ENCODE measurements at regions not wholly inside any gene's neighbourhood (a gene's known extent, or its start where the extent isn't known, plus 50 kb on each side); places are given as distances from the start of the nearest gene placed in this dataset.
"Not testable (repeated sequence)": the region's sequence is repeated elsewhere in the genome, so short reads cannot be mapped to it uniquely, and the experiment has no call there.

- no peak for DNase-seq
These were observed 158.9 kb downstream of the PCTP start for GRCh38 chr17:55909776-55910175.

- DNase-seq = no peak
These were observed 160.3 kb downstream of the PCTP start for GRCh38 chr17:55911186-55911585.

GRCh38 chr17:55925440-55925839, 174.6 kb downstream of the PCTP start:
- no peak for DNase-seq

GRCh38 chr17:55926276-55926990, 175.6 kb downstream of the PCTP start:
- DNase-seq = no peak

GRCh38 chr17:55930291-55930809, 179.5 kb downstream of the PCTP start:
- DNase-seq = no peak

- DNase-seq = no peak
These were observed 180.6 kb downstream of the PCTP start for GRCh38 chr17:55931446-55931845.

GRCh38 chr17:55932973-55933372, 182.1 kb downstream of the PCTP start:
- DNase-seq = no peak

- DNase-seq = not testable (repeated sequence)
These were observed 188.4 kb downstream of the PCTP start for GRCh38 chr17:55939181-55939810.

GRCh38 chr17:55959756-55960155, 193.5 kb upstream of the ANKFN1 start:
- DNase-seq = no peak

- DNase-seq = no peak
These were observed 191.9 kb upstream of the ANKFN1 start for GRCh38 chr17:55961386-55961785.

- DNase-seq = no peak
These were observed 190.3 kb upstream of the ANKFN1 start for GRCh38 chr17:55962951-55963401.

- no peak for DNase-seq
These were observed 189.1 kb upstream of the ANKFN1 start for GRCh38 chr17:55964191-55964590.

GRCh38 chr17:55965051-55965450, 188.2 kb upstream of the ANKFN1 start:
- DNase-seq = no peak

- DNase-seq = no peak
These were observed 183.5 kb upstream of the ANKFN1 start for GRCh38 chr17:55969562-55970324.

- no peak for DNase-seq
These were observed 174.7 kb upstream of the ANKFN1 start for GRCh38 chr17:55978578-55978977.

- no peak for DNase-seq
These were observed 170.2 kb upstream of the ANKFN1 start for GRCh38 chr17:55983096-55983495.

- no peak for DNase-seq
These were observed 166.5 kb upstream of the ANKFN1 start for GRCh38 chr17:55986817-55987216.

GRCh38 chr17:55988861-55989260, 164.4 kb upstream of the ANKFN1 start:
- no peak for DNase-seq

- DNase-seq = no peak
These were observed 162.8 kb upstream of the ANKFN1 start for GRCh38 chr17:55990332-55991006.

GRCh38 chr17:55996826-55997225, 156.4 kb upstream of the ANKFN1 start:
- DNase-seq = no peak

GRCh38 chr17:56000411-56000810, 152.9 kb upstream of the ANKFN1 start:
- no peak for DNase-seq

- DNase-seq = not testable (repeated sequence)
These were observed 150.6 kb upstream of the ANKFN1 start for GRCh38 chr17:56002656-56003055.

Data from COR-L47 (cell line).